Posterior cingulate gyrus (tissue), 11 donors: ENCODE measurements at regions not wholly inside any gene's neighbourhood (a gene's known extent, or its start where the extent isn't known, plus 50 kb on each side); places are given as distances from the start of the nearest gene placed in this dataset.
A peak's percentile ranks its signal among the peaks of the same experiment; 100 is the strongest.

Experiments used
- DNase-seq, 10 donors: peaks; one replicate each; pipeline versions ENCODE4 v3.0.0 to v3.0.0-alpha.2; 2020 to 2021; ENCODE audit warnings: mixed read lengths in 3 of 10
- intact Hi-C: fragments of 100-400 bp; cut with DNase I; formaldehyde crosslinking; loops from one replicate; pipeline ENCODE4 v1.15.1; 2023

- peak in 5 of 10 donors; percentile 48 to 91 (median 79) for DNase-seq
- intact Hi-C loops = no loop called here
These were observed 137.3 kb upstream of the CIBAR2 start for GRCh38 chr16:85249418-85250146.

- peak in 5 of 10 donors; percentile 28 to 91 (median 79) for DNase-seq
- intact Hi-C loops = no loop called here
These were observed 137.8 kb upstream of the CIBAR2 start for GRCh38 chr16:85250147-85250463.

- no peak for DNase-seq
- intact Hi-C loops = no loop called here
These were observed 138.4 kb upstream of the CIBAR2 start for GRCh38 chr16:85250609-85251223.

- intact Hi-C loops = no loop called here
- peak in 4 of 10 donors; percentile 43 to 86 (median 44) for DNase-seq
These were observed 139.0 kb upstream of the CIBAR2 start for GRCh38 chr16:85251225-85251760.

GRCh38 chr16:85252014-85252413 is 139.7 kb upstream of the CIBAR2 start:
- intact Hi-C loops = no loop called here
- DNase-seq = no peak

- no peak for DNase-seq
These were observed 140.2 kb upstream of the CIBAR2 start for GRCh38 chr16:85252461-85252860.

GRCh38 chr16:85253084-85253941 is 141.0 kb upstream of the CIBAR2 start:
- intact Hi-C loops = no loop called here
- peak in 9 of 10 donors; percentile 53 to 95 (median 72) for DNase-seq

More at GRCh38 chr16:85252461-85252860, 140.2 kb upstream of the CIBAR2 start:
- intact Hi-C loops = no loop called here

- intact Hi-C loops = no loop called here
- DNase-seq = no peak
These were observed 141.8 kb upstream of the CIBAR2 start for GRCh38 chr16:85254051-85254450.

GRCh38 chr16:85254921-85255320 is 142.6 kb upstream of the CIBAR2 start:
- intact Hi-C loops = no loop called here
- no peak for DNase-seq

GRCh38 chr16:85255777-85256176 is 143.5 kb upstream of the CIBAR2 start:
- intact Hi-C loops = no loop called here
- no peak for DNase-seq

- DNase-seq = no peak
- intact Hi-C loops = no loop called here
These were observed 144.0 kb upstream of the CIBAR2 start for GRCh38 chr16:85256190-85256739.

GRCh38 chr16:85257483-85257882 is 145.2 kb upstream of the CIBAR2 start:
- intact Hi-C loops = no loop called here
- no peak for DNase-seq

GRCh38 chr16:85258166-85258565 is 145.9 kb upstream of the CIBAR2 start:
- intact Hi-C loops = no loop called here
- no peak for DNase-seq

GRCh38 chr16:85258629-85259028 is 146.4 kb upstream of the CIBAR2 start:
- no peak for DNase-seq
- intact Hi-C loops = no loop called here

- intact Hi-C loops = no loop called here
- no peak for DNase-seq
These were observed 147.0 kb upstream of the CIBAR2 start for GRCh38 chr16:85259115-85259831.

GRCh38 chr16:85259832-85260167 is 147.5 kb upstream of the CIBAR2 start:
- no peak for DNase-seq
- intact Hi-C loops = no loop called here

- no peak for DNase-seq
- intact Hi-C loops = no loop called here
These were observed 148.9 kb upstream of the CIBAR2 start for GRCh38 chr16:85261204-85261603.

GRCh38 chr16:85261657-85262557 is 149.6 kb upstream of the CIBAR2 start:
- no peak for DNase-seq
- intact Hi-C loops = no loop called here

- DNase-seq = no peak
- intact Hi-C loops = no loop called here
These were observed 150.4 kb upstream of the CIBAR2 start for GRCh38 chr16:85262558-85263238.
